Naive thymus-derived CD8-positive, alpha-beta T cell (primary cell): ENCODE measurements at regions not wholly inside any gene's neighbourhood (a gene's known extent, or its start where the extent isn't known, plus 50 kb on each side); places are given as distances from the start of the nearest gene placed in this dataset.
"Not testable (repeated sequence)": the region's sequence is repeated elsewhere in the genome, so short reads cannot be mapped to it uniquely, and the experiment has no call there.

Experiments
- ATAC-seq, 2 donors: fragments of 150-1000 bp; cut with Tn5 transposase in 1 of 2; sonication (Bioruptor Pico), chemical (Tn5 transposase) in 1 of 2; 1 replicate in 1 of 2; 2 replicates in 1 of 2; pipeline ENCODE4 v1.10.0; 2021; ENCODE audit warnings: mild to moderate bottlenecking in 2 of 2, moderate library complexity in 2 of 2
- POLR2A ChIA-PET: fragments of 350-600 bp; sonication (Branson Sonifier 250); formaldehyde crosslinking; loops from one replicate; lab custom pipeline; 2021; ENCODE audit warnings: antibody characterized with exemption; lab: Charles Lee
- DNase-seq, 10 donors: peaks; one replicate each; pipeline versions ENCODE4 v3.0.0 to v3.0.0-alpha.2; 2020 to 2022
- H3K27ac Mint-ChIP-seq, 10 donors: one replicate each; pipeline ENCODE4 v1.8.0; 2020 to 2022; ENCODE audit warnings: mild to moderate bottlenecking in 10 of 10, mixed read lengths in 10 of 10, moderate library complexity in 4 of 10, inconsistent platforms in 1 of 10
- H3K27me3 Mint-ChIP-seq, 5 donors: one replicate each; pipeline ENCODE4 v1.8.0; 2021 to 2022; ENCODE audit warnings: mixed read lengths in 5 of 5
- H3K36me3 Mint-ChIP-seq, 3 donors: one replicate each; pipeline ENCODE4 v1.8.0; 2020 to 2022; ENCODE audit warnings: mixed read lengths in 3 of 3, mild to moderate bottlenecking in 2 of 3, inconsistent platforms in 1 of 3
- H3K4me1 Mint-ChIP-seq, 4 donors: one replicate each; pipeline ENCODE4 v1.8.0; 2021 to 2022; ENCODE audit warnings: mixed read lengths in 4 of 4
- H3K4me3 Mint-ChIP-seq, 10 donors: one replicate each; pipeline ENCODE4 v1.8.0; 2020 to 2022; ENCODE audit warnings: mild to moderate bottlenecking in 10 of 10, mixed read lengths in 10 of 10, moderate library complexity in 6 of 10, inconsistent platforms in 1 of 10
- H3K9me3 Mint-ChIP-seq, 9 donors: one replicate each; pipeline ENCODE4 v1.8.0; 2020 to 2022; ENCODE audit warnings: mixed read lengths in 9 of 9, mild to moderate bottlenecking in 3 of 9, inconsistent platforms in 1 of 9, moderate library complexity in 1 of 9

GRCh38 chr22:12279512-12280474 is 3248.2 kb upstream of the OR11H1 start:
- H3K4me1 Mint-ChIP-seq, POLR2A ChIA-PET, H3K4me3 Mint-ChIP-seq, H3K9me3 Mint-ChIP-seq, H3K36me3 Mint-ChIP-seq, H3K27me3 Mint-ChIP-seq, H3K27ac Mint-ChIP-seq, ATAC-seq: not testable (repeated sequence)
- peak in 1 of 10 donors; percentile 48 for DNase-seq

- POLR2A ChIA-PET, ATAC-seq, H3K9me3 Mint-ChIP-seq, H3K4me3 Mint-ChIP-seq, H3K36me3 Mint-ChIP-seq, DNase-seq, H3K4me1 Mint-ChIP-seq, H3K27ac Mint-ChIP-seq, H3K27me3 Mint-ChIP-seq: not testable (repeated sequence)
Observed at GRCh38 chr22:12284690-12285089, 3243.3 kb upstream of the OR11H1 start.

GRCh38 chr22:12297351-12297750 is 3230.6 kb upstream of the OR11H1 start:
- POLR2A ChIA-PET, H3K27ac Mint-ChIP-seq, H3K9me3 Mint-ChIP-seq, H3K4me3 Mint-ChIP-seq, H3K36me3 Mint-ChIP-seq, H3K4me1 Mint-ChIP-seq, ATAC-seq, H3K27me3 Mint-ChIP-seq: not testable (repeated sequence)
- peak in 1 of 10 donors; percentile 63 for DNase-seq
